ENCODE measurements at regions not wholly inside any gene's neighbourhood (a gene's known extent, or its start where the extent isn't known, plus 50 kb on each side); places are given as distances from the start of the nearest gene placed in this dataset.

DNA sequence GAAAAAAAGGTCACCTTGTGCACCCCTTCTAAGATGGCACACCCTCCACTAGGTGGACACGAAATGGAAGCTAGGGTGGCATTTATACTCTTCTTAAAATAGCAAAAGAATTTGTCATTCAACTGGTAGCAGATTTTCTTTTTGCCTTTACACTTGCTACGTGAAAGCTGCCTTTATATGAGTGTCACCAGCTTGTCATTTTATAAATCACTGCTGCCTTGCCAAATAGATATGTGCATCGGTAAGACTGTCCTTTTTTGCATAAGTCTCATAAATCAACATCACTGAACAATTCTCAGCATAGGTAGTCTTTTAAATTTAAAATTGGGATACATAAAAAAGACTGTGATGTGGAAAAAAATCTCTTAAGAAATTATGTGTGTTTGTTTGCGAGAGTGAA, 764.1 kb downstream of the TDRD15 start:
- H3K36me3 ChIP-seq (replicated peaks; ENCODE audit: low read depth, low read length): no peaks in the 10 kb centered on the region
- H3K4me3 ChIP-seq (ENCODE audit: low read length): no peak overlapping the region
- no peaks in the 10 kb centered on the region for H3K79me2 ChIP-seq (ENCODE audit: low read length)
- H3K9ac ChIP-seq (ENCODE audit: low read length): no peak overlapping the region
- H3K4me1 ChIP-seq (ENCODE audit: low read length): no peaks in the 10 kb centered on the region
- H4K20me1 ChIP-seq (ENCODE audit: insufficient read depth, low read length): no peaks in the 10 kb centered on the region
- H2AFZ ChIP-seq (ENCODE audit: low read depth, low read length): no peak overlapping the region
- no peaks in the 10 kb centered on the region for H3K27me3 ChIP-seq (ENCODE audit: low read depth, low read length)
- no peak overlapping the region for H3K27ac ChIP-seq (ENCODE audit: low read length)
- H3K9me3 ChIP-seq (ENCODE audit: insufficient read depth, low read length): no peaks in the 10 kb centered on the region
- H3K4me2 ChIP-seq (ENCODE audit: low read length): no peak overlapping the region
- TF ChIP-seq, protein P1, sequence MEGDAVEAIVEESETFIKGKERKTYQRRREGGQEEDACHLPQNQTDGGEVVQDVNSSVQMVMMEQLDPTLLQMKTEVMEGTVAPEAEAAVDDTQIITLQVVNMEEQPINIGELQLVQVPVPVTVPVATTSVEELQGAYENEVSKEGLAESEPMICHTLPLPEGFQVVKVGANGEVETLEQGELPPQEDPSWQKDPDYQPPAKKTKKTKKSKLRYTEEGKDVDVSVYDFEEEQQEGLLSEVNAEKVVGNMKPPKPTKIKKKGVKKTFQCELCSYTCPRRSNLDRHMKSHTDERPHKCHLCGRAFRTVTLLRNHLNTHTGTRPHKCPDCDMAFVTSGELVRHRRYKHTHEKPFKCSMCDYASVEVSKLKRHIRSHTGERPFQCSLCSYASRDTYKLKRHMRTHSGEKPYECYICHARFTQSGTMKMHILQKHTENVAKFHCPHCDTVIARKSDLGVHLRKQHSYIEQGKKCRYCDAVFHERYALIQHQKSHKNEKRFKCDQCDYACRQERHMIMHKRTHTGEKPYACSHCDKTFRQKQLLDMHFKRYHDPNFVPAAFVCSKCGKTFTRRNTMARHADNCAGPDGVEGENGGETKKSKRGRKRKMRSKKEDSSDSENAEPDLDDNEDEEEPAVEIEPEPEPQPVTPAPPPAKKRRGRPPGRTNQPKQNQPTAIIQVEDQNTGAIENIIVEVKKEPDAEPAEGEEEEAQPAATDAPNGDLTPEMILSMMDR (IDR thresholded peaks at IDR 0.05; ENCODE audit: low read depth, low read length): no peak

DNA sequence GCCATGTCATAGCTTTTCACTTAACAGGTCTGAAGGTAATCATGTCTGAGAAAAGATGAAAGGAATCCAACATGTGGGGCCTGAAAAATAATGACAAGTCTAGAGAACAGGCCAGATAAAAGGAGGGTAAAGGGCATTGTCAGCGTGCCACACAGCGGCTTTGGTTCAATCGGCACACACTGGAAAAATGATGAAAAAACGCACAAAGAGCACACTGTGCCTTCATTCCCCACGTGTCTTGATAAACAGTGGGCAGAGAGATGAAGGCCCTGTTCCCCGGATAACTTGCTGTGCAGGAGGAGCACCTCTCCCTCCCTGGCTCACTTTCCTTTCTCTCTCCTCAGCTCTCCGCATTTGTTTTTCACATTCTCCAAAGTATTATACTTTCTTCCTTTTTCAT, 766.3 kb downstream of the TDRD15 start:
- no peak overlapping the region for H3K4me3 ChIP-seq (ENCODE audit: low read length)
- no peak overlapping the region for H2AFZ ChIP-seq (ENCODE audit: low read depth, low read length)

DNA sequence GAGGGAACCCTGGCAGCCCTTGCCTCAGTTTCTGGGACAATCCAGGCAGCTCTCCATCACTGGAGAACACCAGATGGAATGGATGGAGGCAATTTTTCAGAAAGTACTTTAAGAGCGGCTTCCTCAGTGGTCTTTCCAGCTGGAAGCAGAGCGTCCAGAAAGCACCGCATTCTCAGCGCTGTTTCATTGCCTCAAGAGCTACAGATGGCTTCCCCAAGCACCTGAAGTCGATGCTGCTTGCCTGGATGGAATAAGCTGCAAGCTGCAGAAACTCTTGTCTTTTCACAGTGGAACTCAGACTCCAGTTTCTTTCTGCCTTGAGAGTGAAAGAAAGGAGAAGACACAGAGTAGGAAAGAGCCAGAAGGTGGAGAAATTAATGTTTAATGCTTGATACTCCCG, 766.9 kb downstream of the TDRD15 start:
- Histone ChIP-seq H3K4me1 (ENCODE audit: low read length) (no peaks in the 10 kb centered on the region), H3K27ac (ENCODE audit: low read length) (no peak overlapping the region), H3K36me3 (replicated peaks; ENCODE audit: low read depth, low read length) (no peaks in the 10 kb centered on the region), H4K20me1 (ENCODE audit: insufficient read depth, low read length) (no peaks in the 10 kb centered on the region), H2AFZ (ENCODE audit: low read depth, low read length) (no peak overlapping the region), H3K79me2 (ENCODE audit: low read length) (no peaks in the 10 kb centered on the region), H3K27me3 (ENCODE audit: low read depth, low read length) (no peaks in the 10 kb centered on the region), H3K9me3 (ENCODE audit: insufficient read depth, low read length) (no peaks in the 10 kb centered on the region), H3K9ac (ENCODE audit: low read length) (no peak overlapping the region), H3K4me3 (ENCODE audit: low read length) (no peak overlapping the region), H3K4me2 (ENCODE audit: low read length) (no peak overlapping the region)
- no peak for TF ChIP-seq EZH2phosphoT487 (IDR thresholded peaks at IDR 0.05; ENCODE audit: low read depth)
- TF ChIP-seq, protein P1 (IDR thresholded peaks at IDR 0.05; ENCODE audit: low read depth, low read length): no peak

More for the DNA sequence above, 766.3 kb downstream of the TDRD15 start:
- Histone ChIP-seq H3K4me2 (ENCODE audit: low read length) (no peak overlapping the region), H4K20me1 (ENCODE audit: insufficient read depth, low read length) (no peaks in the 10 kb centered on the region), H3K79me2 (ENCODE audit: low read length) (no peaks in the 10 kb centered on the region), H3K9ac (ENCODE audit: low read length) (no peak overlapping the region), H3K27ac (ENCODE audit: low read length) (no peak overlapping the region), H3K9me3 (ENCODE audit: insufficient read depth, low read length) (no peaks in the 10 kb centered on the region), H3K27me3 (ENCODE audit: low read depth, low read length) (no peaks in the 10 kb centered on the region), H3K36me3 (replicated peaks; ENCODE audit: low read depth, low read length) (no peaks in the 10 kb centered on the region), H3K4me1 (ENCODE audit: low read length) (no peaks in the 10 kb centered on the region)
- TF ChIP-seq, protein P1 (IDR thresholded peaks at IDR 0.05; ENCODE audit: low read depth, low read length): no peak
- TF ChIP-seq EZH2phosphoT487 (IDR thresholded peaks at IDR 0.05; ENCODE audit: low read depth): no peak

DNA sequence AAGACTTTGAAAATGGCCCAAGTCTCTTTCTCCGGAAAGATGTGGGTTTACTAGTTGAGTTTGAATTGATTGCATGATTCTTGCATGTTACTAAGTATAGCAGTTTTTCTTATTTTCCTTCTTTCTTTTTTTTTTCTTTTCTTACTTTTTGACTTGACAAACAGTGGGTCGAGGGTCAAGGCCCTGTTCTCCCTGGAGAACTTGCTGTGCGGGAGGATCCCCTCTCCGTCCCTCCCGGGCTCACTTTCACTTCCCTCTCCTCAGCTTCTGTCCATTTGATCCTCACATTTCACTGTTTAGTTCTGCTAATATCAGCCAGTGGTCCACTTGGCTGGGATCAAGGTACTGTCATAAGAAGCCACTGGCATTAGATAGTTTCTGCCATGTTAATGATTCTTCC, 767.4 kb downstream of the TDRD15 start:
- Histone ChIP-seq H3K79me2 (ENCODE audit: low read length) (no peaks in the 10 kb centered on the region), H4K20me1 (ENCODE audit: insufficient read depth, low read length) (no peaks in the 10 kb centered on the region), H2AFZ (ENCODE audit: low read depth, low read length) (no peak overlapping the region), H3K36me3 (replicated peaks; ENCODE audit: low read depth, low read length) (no peaks in the 10 kb centered on the region), H3K27me3 (ENCODE audit: low read depth, low read length) (no peaks in the 10 kb centered on the region), H3K9ac (ENCODE audit: low read length) (no peak overlapping the region), H3K4me3 (ENCODE audit: low read length) (no peak overlapping the region), H3K27ac (ENCODE audit: low read length) (no peak overlapping the region), H3K9me3 (ENCODE audit: insufficient read depth, low read length) (no peaks in the 10 kb centered on the region), H3K4me1 (ENCODE audit: low read length) (no peaks in the 10 kb centered on the region), H3K4me2 (ENCODE audit: low read length) (no peak overlapping the region)
- TF ChIP-seq, protein P1 (IDR thresholded peaks at IDR 0.05; ENCODE audit: low read depth, low read length): no peak
- TF ChIP-seq EZH2phosphoT487 (IDR thresholded peaks at IDR 0.05; ENCODE audit: low read depth): no peak
